HL-60 (cell line): ENCODE measurements at regions not wholly inside any gene's neighbourhood (a gene's known extent, or its start where the extent isn't known, plus 50 kb on each side); places are given as distances from the start of the nearest gene placed in this dataset.

Source experiments
- DNase-seq, 2 experiments: peaks; one replicate each; pipeline ENCODE4 v3.0.0-alpha.2; 2010 to 2020; ENCODE audit warnings: low read depth in 1 of 2, low spot score in 1 of 2
- H3K27ac ChIP-seq: fragments of 250-450 bp; sonication (Bioruptor Pico); replicated peaks from 2 replicates; pipeline ENCODE4 v1.5.1; 2020; ENCODE audit warnings: mild to moderate bottlenecking, moderate library complexity
- H3K27me3 ChIP-seq: fragments of 250-450 bp; sonication (Bioruptor Pico); 2 replicates; pipeline ENCODE4 v1.5.1; 2021; ENCODE audit warnings: mild to moderate bottlenecking, moderate library complexity; ENCODE audit not compliant: insufficient read depth, poor library complexity, severe bottlenecking
- H3K4me3 ChIP-seq: replicated peaks from 2 replicates; pipeline ENCODE4 v1.5.1; 2011; ENCODE audit warnings: mild to moderate bottlenecking, control low read depth, low read length; ENCODE audit not compliant: insufficient read depth
- CTCF ChIP-seq: IDR thresholded peaks from one replicate; pipeline ENCODE4 v1.5.1; 2011; ENCODE audit warnings: low read length, control low read depth, inconsistent platforms; ENCODE audit not compliant: insufficient read depth
- GABPA ChIP-seq: IDR thresholded peaks from 2 replicates; pipeline ENCODE4 v1.6.1; 2012; ENCODE audit warnings: low read depth
- POLR2AphosphoS5 ChIP-seq: IDR thresholded peaks from 2 replicates; pipeline ENCODE4 v1.6.1; 2012; ENCODE audit warnings: low read depth
- REST ChIP-seq: IDR thresholded peaks from 2 replicates; pipeline ENCODE4 v1.6.1; 2012; ENCODE audit warnings: low read depth; ENCODE audit not compliant: insufficient replicate concordance
- SPI1 ChIP-seq: IDR thresholded peaks from 2 replicates; pipeline ENCODE4 v1.6.1; 2012; ENCODE audit warnings: low read depth, mild to moderate bottlenecking, borderline replicate concordance

GRCh38 chr3:29153811-29154210 lies 127.1 kb upstream of the RBMS3 start:
- no peak for TF ChIP-seq REST
- no peak for TF ChIP-seq GABPA
- TF ChIP-seq CTCF: no peak
- peak; percentile 56; the same call in 1 of the 2 replicates for TF ChIP-seq SPI1
- no peak for TF ChIP-seq POLR2AphosphoS5
- no peak overlapping the region for H3K27ac ChIP-seq
- no peak overlapping the region for H3K4me3 ChIP-seq
- H3K27me3 ChIP-seq: no peaks in the 10 kb centered on the region
- DNase-seq: peak in 1 of 2 experiments; percentile 83

GRCh38 chr3:29156086-29156715 lies 124.7 kb upstream of the RBMS3 start:
- DNase-seq: no peak
- H3K27ac ChIP-seq: no peak overlapping the region
- H3K4me3 ChIP-seq: no peak overlapping the region
- TF ChIP-seq GABPA (no peak), SPI1 (no peak), REST (no peak), POLR2AphosphoS5 (no peak), CTCF (no peak)
- H3K27me3 ChIP-seq: no peaks in the 10 kb centered on the region

- H3K27me3 ChIP-seq: no peaks in the 10 kb centered on the region
- no peak overlapping the region for H3K4me3 ChIP-seq
- TF ChIP-seq GABPA: no peak
- TF ChIP-seq POLR2AphosphoS5: no peak
- TF ChIP-seq REST: no peak
- no peak for TF ChIP-seq SPI1
- TF ChIP-seq CTCF: no peak
- H3K27ac ChIP-seq: no peak overlapping the region
- no peak for DNase-seq
Observed at GRCh38 chr3:29164825-29165224, 116.0 kb upstream of the RBMS3 start.
